Fibroblast of skin of back (primary cell): ENCODE measurements at regions not wholly inside any gene's neighbourhood (a gene's known extent, or its start where the extent isn't known, plus 50 kb on each side); places are given as distances from the start of the nearest gene placed in this dataset.

ENCODE experiments used
- DNase-seq: peaks from one replicate; pipeline ENCODE4 v3.0.0-alpha.2; 2013

GRCh38 chr2:30310371-30310770 lies 79.0 kb downstream of the LBH start:
- no peak for DNase-seq

GRCh38 chr2:30310955-30311354 lies 79.6 kb downstream of the LBH start:
- DNase-seq, result no peak

GRCh38 chr2:30311711-30312110 lies 80.4 kb downstream of the LBH start:
- no peak for DNase-seq

GRCh38 chr2:30312916-30313315 lies 81.6 kb downstream of the LBH start:
- no peak for DNase-seq

GRCh38 chr2:30314981-30315380 lies 83.6 kb downstream of the LBH start:
- DNase-seq, result no peak

GRCh38 chr2:30315391-30316063 lies 84.2 kb downstream of the LBH start:
- DNase-seq, result no peak

- DNase-seq, result no peak
These were observed 85.1 kb downstream of the LBH start for GRCh38 chr2:30316408-30316807.

GRCh38 chr2:30318987-30319782 lies 87.9 kb downstream of the LBH start:
- no peak for DNase-seq

- peak; percentile 59 for DNase-seq
These were observed 90.1 kb downstream of the LBH start for GRCh38 chr2:30321466-30321865.

GRCh38 chr2:30323499-30323898 lies 92.2 kb downstream of the LBH start:
- DNase-seq, result no peak

GRCh38 chr2:30324245-30324908 lies 93.0 kb downstream of the LBH start:
- DNase-seq, result no peak

- DNase-seq, result no peak
These were observed 94.4 kb downstream of the LBH start for GRCh38 chr2:30325600-30326328.

- DNase-seq, result no peak
These were observed 95.2 kb downstream of the LBH start for GRCh38 chr2:30326497-30326896.

- DNase-seq, result no peak
These were observed 99.7 kb downstream of the LBH start for GRCh38 chr2:30331038-30331437.

- no peak for DNase-seq
These were observed 100.5 kb downstream of the LBH start for GRCh38 chr2:30331869-30332268.

GRCh38 chr2:30332791-30333453 lies 101.6 kb downstream of the LBH start:
- no peak for DNase-seq

GRCh38 chr2:30334762-30335363 lies 103.5 kb downstream of the LBH start:
- DNase-seq, result no peak

GRCh38 chr2:30336084-30336483 lies 104.8 kb downstream of the LBH start:
- no peak for DNase-seq

GRCh38 chr2:30336978-30337841 lies 105.9 kb downstream of the LBH start:
- peak; percentile 28 for DNase-seq

- DNase-seq, result no peak
These were observed 107.1 kb downstream of the LBH start for GRCh38 chr2:30338475-30338874.

- DNase-seq, result no peak
These were observed 107.7 kb downstream of the LBH start for GRCh38 chr2:30339071-30339470.
